ENCODE measurements at regions not wholly inside any gene's neighbourhood (a gene's known extent, or its start where the extent isn't known, plus 50 kb on each side); places are given as distances from the start of the nearest gene placed in this dataset.

DNA sequence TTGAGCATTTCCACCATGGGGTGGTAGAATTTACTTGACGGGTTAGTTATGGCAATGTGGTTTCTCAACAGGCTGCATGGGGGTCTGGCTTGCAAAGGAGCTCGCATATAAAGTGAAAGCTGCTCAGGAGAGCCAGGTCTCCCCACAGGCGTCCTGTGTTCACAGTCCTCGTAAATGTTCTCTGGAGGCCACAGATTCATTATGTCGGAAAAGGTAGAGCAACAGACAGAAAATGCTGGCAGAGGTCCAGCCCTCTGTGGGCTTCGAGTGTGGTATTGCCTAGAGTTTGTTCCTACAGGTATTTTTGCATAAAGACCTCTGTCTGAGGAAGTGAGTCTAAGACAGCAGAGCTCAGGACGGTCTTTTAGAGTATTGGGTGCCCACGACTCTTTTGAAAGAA is 96.4 kb downstream of the CDCA7 start:
- TF ChIP-seq, protein P1, sequence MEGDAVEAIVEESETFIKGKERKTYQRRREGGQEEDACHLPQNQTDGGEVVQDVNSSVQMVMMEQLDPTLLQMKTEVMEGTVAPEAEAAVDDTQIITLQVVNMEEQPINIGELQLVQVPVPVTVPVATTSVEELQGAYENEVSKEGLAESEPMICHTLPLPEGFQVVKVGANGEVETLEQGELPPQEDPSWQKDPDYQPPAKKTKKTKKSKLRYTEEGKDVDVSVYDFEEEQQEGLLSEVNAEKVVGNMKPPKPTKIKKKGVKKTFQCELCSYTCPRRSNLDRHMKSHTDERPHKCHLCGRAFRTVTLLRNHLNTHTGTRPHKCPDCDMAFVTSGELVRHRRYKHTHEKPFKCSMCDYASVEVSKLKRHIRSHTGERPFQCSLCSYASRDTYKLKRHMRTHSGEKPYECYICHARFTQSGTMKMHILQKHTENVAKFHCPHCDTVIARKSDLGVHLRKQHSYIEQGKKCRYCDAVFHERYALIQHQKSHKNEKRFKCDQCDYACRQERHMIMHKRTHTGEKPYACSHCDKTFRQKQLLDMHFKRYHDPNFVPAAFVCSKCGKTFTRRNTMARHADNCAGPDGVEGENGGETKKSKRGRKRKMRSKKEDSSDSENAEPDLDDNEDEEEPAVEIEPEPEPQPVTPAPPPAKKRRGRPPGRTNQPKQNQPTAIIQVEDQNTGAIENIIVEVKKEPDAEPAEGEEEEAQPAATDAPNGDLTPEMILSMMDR (IDR thresholded peaks at IDR 0.05): no peak
- TF ChIP-seq POLR2A (IDR thresholded peaks at IDR 0.05): no peak
